Thymus (tissue), 11 donors: ENCODE measurements at regions not wholly inside any gene's neighbourhood (a gene's known extent, or its start where the extent isn't known, plus 50 kb on each side); places are given as distances from the start of the nearest gene placed in this dataset.
"Not testable (repeated sequence)": the region's sequence is repeated elsewhere in the genome, so short reads cannot be mapped to it uniquely, and the experiment has no call there.

Experiments used
- DNase-seq, 9 donors: peaks; one replicate each; pipeline ENCODE4 v3.0.0-alpha.2; 2013; ENCODE audit warnings: low spot score in 9 of 9, low read depth in 6 of 9, missing footprints in 1 of 9
- H3K27ac ChIP-seq, 2 donors: one replicate each; pipeline ENCODE4 v1.5.1; 2013; ENCODE audit warnings: control low read depth in 1 of 2, low read depth in 1 of 2, low read length in 1 of 2, mild to moderate bottlenecking in 1 of 2, moderate library complexity in 1 of 2
- H3K27me3 ChIP-seq, 2 donors: one replicate each; pipeline ENCODE4 v1.5.1; 2013; ENCODE audit warnings: low read length in 1 of 2; ENCODE audit not compliant: control insufficient read depth in 2 of 2, insufficient read depth in 1 of 2
- H3K36me3 ChIP-seq, 2 donors: one replicate each; pipeline ENCODE4 v1.5.1; 2013; ENCODE audit warnings: low read length in 1 of 2, mild to moderate bottlenecking in 1 of 2, moderate library complexity in 1 of 2; ENCODE audit not compliant: control insufficient read depth in 2 of 2, insufficient read depth in 2 of 2
- H3K4me1 ChIP-seq, 2 donors: one replicate each; pipeline ENCODE4 v1.5.1; 2013; ENCODE audit warnings: low read length in 2 of 2; ENCODE audit not compliant: control insufficient read depth in 2 of 2, insufficient read depth in 2 of 2
- H3K4me3 ChIP-seq, 2 donors: one replicate each; pipeline ENCODE4 v1.5.1; 2013; ENCODE audit warnings: low read length in 2 of 2, control low read depth in 1 of 2, mild to moderate bottlenecking in 1 of 2
- H3K9me3 ChIP-seq, 2 donors: one replicate each; pipeline ENCODE4 v1.5.1; 2013; ENCODE audit warnings: low read length in 1 of 2, mild to moderate bottlenecking in 1 of 2; ENCODE audit not compliant: control insufficient read depth in 2 of 2, insufficient read depth in 1 of 2
- WGBS: extraction: QIAGEN DNeasy Blood & Tissue Kit; methylation state at CpG from one replicate; pipeline ENCODE4 v1.1.7; 2013; 5-methylcytosine and 5-hydroxymethylcytosine counted together
- donor health status: healthy.

GRCh38 chr7:85286446-85286845, 99.6 kb upstream of the SEMA3D start:
- WGBS: 90% methylated on average over 3 of the region's 3 CpGs
- no peak overlapping the region for H3K4me3 ChIP-seq
- no peaks in the 10 kb centered on the region for H3K27me3 ChIP-seq
- no peak overlapping the region for H3K27ac ChIP-seq
- no peaks in the 10 kb centered on the region for H3K4me1 ChIP-seq
- DNase-seq: no peak
- no peaks in the 10 kb centered on the region for H3K36me3 ChIP-seq
- no peaks in the 10 kb centered on the region for H3K9me3 ChIP-seq

- no peak for DNase-seq
- H3K4me3 ChIP-seq: no peak overlapping the region
- no peaks in the 10 kb centered on the region for H3K27me3 ChIP-seq
- 81% methylated on average over 1 of the region's 1 CpG for WGBS
- H3K9me3 ChIP-seq: no peaks in the 10 kb centered on the region
- no peaks in the 10 kb centered on the region for H3K36me3 ChIP-seq
- no peak overlapping the region for H3K27ac ChIP-seq
- no peaks in the 10 kb centered on the region for H3K4me1 ChIP-seq
These were observed 98.7 kb upstream of the SEMA3D start for GRCh38 chr7:85285527-85285926.

GRCh38 chr7:85275204-85275603, 88.3 kb upstream of the SEMA3D start:
- Histone ChIP-seq H3K4me1 (no peaks in the 10 kb centered on the region), H3K36me3 (no peaks in the 10 kb centered on the region)
- 87% methylated on average over 5 of the region's 5 CpGs for WGBS

GRCh38 chr7:85274454-85274853, 87.6 kb upstream of the SEMA3D start:
- H3K9me3 ChIP-seq: no peaks in the 10 kb centered on the region
- no peak overlapping the region for H3K27ac ChIP-seq
- no peak overlapping the region for H3K4me3 ChIP-seq
- WGBS: 80% methylated on average over 1 of the region's 1 CpG
- no peaks in the 10 kb centered on the region for H3K4me1 ChIP-seq
- DNase-seq: no peak
- no peaks in the 10 kb centered on the region for H3K27me3 ChIP-seq
- no peaks in the 10 kb centered on the region for H3K36me3 ChIP-seq

More at GRCh38 chr7:85275204-85275603, 88.3 kb upstream of the SEMA3D start:
- no peak for DNase-seq
- H3K4me3 ChIP-seq: no peak overlapping the region
- no peaks in the 10 kb centered on the region for H3K27me3 ChIP-seq
- no peak overlapping the region for H3K27ac ChIP-seq
- H3K9me3 ChIP-seq: no peaks in the 10 kb centered on the region

GRCh38 chr7:85262891-85263290, 76.0 kb upstream of the SEMA3D start:
- Histone ChIP-seq H3K27ac (no peak overlapping the region), H3K4me3 (no peak overlapping the region), H3K36me3 (no peaks in the 10 kb centered on the region), H3K9me3 (no peaks in the 10 kb centered on the region), H3K27me3 (no peaks in the 10 kb centered on the region), H3K4me1 (no peaks in the 10 kb centered on the region)
- DNase-seq: no peak
- 87% methylated on average over 6 of the region's 6 CpGs for WGBS

GRCh38 chr7:85261336-85261735, 74.5 kb upstream of the SEMA3D start:
- no peaks in the 10 kb centered on the region for H3K36me3 ChIP-seq
- no peak for DNase-seq
- no peaks in the 10 kb centered on the region for H3K9me3 ChIP-seq
- H3K4me1 ChIP-seq: no peaks in the 10 kb centered on the region
- H3K27ac ChIP-seq: no peak overlapping the region
- H3K27me3 ChIP-seq: no peaks in the 10 kb centered on the region
- H3K4me3 ChIP-seq: no peak overlapping the region
- WGBS: 86% methylated on average over 2 of the region's 2 CpGs

GRCh38 chr7:85249787-85250186, 62.9 kb upstream of the SEMA3D start:
- H3K4me3 ChIP-seq, H3K27ac ChIP-seq, DNase-seq, H3K27me3 ChIP-seq, H3K4me1 ChIP-seq, H3K36me3 ChIP-seq, H3K9me3 ChIP-seq: not testable (repeated sequence)
- 96% methylated on average over 19 of the region's 19 CpGs for WGBS

GRCh38 chr7:85239109-85239508, 52.3 kb upstream of the SEMA3D start:
- no peaks in the 10 kb centered on the region for H3K36me3 ChIP-seq
- H3K27me3 ChIP-seq: no peaks in the 10 kb centered on the region
- no peaks in the 10 kb centered on the region for H3K4me1 ChIP-seq
- H3K27ac ChIP-seq: no peak overlapping the region
- no peaks in the 10 kb centered on the region for H3K9me3 ChIP-seq
- 91% methylated on average over 4 of the region's 4 CpGs for WGBS
- H3K4me3 ChIP-seq: no peak overlapping the region
- no peak for DNase-seq

GRCh38 chr7:85237721-85238120, 50.9 kb upstream of the SEMA3D start:
- Histone ChIP-seq H3K4me1 (no peaks in the 10 kb centered on the region), H3K27me3 (no peaks in the 10 kb centered on the region), H3K9me3 (no peaks in the 10 kb centered on the region), H3K27ac (no peak overlapping the region), H3K4me3 (no peak overlapping the region), H3K36me3 (no peaks in the 10 kb centered on the region)
- DNase-seq: no peak
- 95% methylated on average over 4 of the region's 4 CpGs for whole genome bisulfite sequencing
